ENCODE measurements at regions not wholly inside any gene's neighbourhood (a gene's known extent, or its start where the extent isn't known, plus 50 kb on each side); places are given as distances from the start of the nearest gene placed in this dataset.

GRCh38 chr22:47298017-47298785, 535.8 kb downstream of the TBC1D22A start:
- TF ChIP-seq CTCF (conservative IDR thresholded peaks at IDR 0.05; ENCODE audit: low read depth, low read length) (no peak), EZH2phosphoT487 (IDR thresholded peaks at IDR 0.05; ENCODE audit: borderline replicate concordance, low read length) (no peak)

Measured in PC-3 (cell line).